ENCODE measurements at regions not wholly inside any gene's neighbourhood (a gene's known extent, or its start where the extent isn't known, plus 50 kb on each side); places are given as distances from the start of the nearest gene placed in this dataset.

DNA sequence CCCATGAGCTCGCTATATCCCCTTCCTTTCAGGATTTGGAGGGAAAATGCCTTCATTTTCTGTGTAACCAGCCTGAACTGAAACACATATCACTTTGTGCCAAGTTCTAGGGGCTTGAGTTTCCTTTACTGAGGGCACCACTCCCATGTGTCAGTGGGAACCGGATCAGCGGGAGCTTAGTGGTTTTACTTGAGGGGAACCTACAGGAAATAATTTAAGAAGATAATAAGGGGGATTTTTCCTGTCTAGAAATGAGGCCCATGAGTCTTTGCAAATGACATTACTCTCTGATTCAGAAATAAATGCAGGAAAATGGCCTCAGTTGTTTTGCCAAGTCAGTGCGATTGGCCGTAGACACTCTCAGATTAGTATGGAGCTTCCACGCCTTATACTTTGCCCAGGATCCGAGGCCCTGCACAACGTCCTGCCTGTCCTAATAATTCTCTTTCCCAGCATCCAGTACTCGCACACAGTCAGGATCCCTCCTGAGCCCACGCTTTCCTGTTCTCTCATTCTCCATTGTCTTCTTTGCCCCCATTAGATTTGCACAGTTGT is 86.4 kb upstream of the LYZL1 start:
- no peak overlapping the region for H2AFZ ChIP-seq (ENCODE audit: low read depth, low read length, poor library complexity, severe bottlenecking)
- no peaks in the 10 kb centered on the region for H3K36me3 ChIP-seq (ENCODE audit: control insufficient read depth in 1 of 2, insufficient read depth in 2 of 2, low read length in 2 of 2)
- H3K4me3 ChIP-seq (replicated peaks in 1 of 2; ENCODE audit: low read depth in 1 of 2, low read length in 2 of 2), result no peak overlapping the region
- H3K4me2 ChIP-seq (ENCODE audit: low read length), result no peak overlapping the region
- no peak for DNase-seq (ENCODE audit: low read depth, low spot score)
- TF ChIP-seq JUND (IDR thresholded peaks at IDR 0.05), result no peak
- ChIA-PET CTCF (no interaction called here), RAD21 (ENCODE audit: low non-redundant PET in 1 of 2, low total read pairs in 2 of 2, uncharacterized antibody in 2 of 2, unreplicated experiment in 2 of 2) (no interaction called here), POLR2A (no interaction called here)
- no peaks in the 10 kb centered on the region for H4K20me1 ChIP-seq (ENCODE audit: insufficient read depth)
- no peak overlapping the region for H3K27ac ChIP-seq (ENCODE audit: low read depth, low read length)
- H3K4me1 ChIP-seq (ENCODE audit: control insufficient read depth in 1 of 2, insufficient read depth in 2 of 2, low read length in 2 of 2), result no peaks in the 10 kb centered on the region
- peaks cover 2% of the 10 kb centered on the region; the same call in 1 of the 2 replicates for H3K27me3 ChIP-seq (ENCODE audit: insufficient read depth, low read length)
- ATAC-seq, result no peak
- no peak overlapping the region for H3K9ac ChIP-seq (ENCODE audit: low read length)
- no peaks in the 10 kb centered on the region for H3K9me3 ChIP-seq (ENCODE audit: control insufficient read depth in 1 of 2, insufficient read depth in 1 of 2, low read depth in 1 of 2, low read length in 2 of 2)
- no peaks in the 10 kb centered on the region for H3K79me2 ChIP-seq (ENCODE audit: insufficient read depth, low read length)
- no peaks in the 10 kb centered on the region for H3K9me2 ChIP-seq (ENCODE audit: insufficient read depth)
- no TSS peak for BruUV-seq (replicated peaks)
- intact Hi-C loops (cut with micrococcal nuclease), result no loop called here

- ChIA-PET POLR2A (no interaction called here), CTCF (no interaction called here), RAD21 (ENCODE audit: low non-redundant PET in 1 of 2, low total read pairs in 2 of 2, uncharacterized antibody in 2 of 2, unreplicated experiment in 2 of 2) (no interaction called here)
- no TSS peak for BruUV-seq (replicated peaks)
- Histone ChIP-seq H3K79me2 (ENCODE audit: insufficient read depth, low read length) (no peaks in the 10 kb centered on the region), H3K9me3 (ENCODE audit: control insufficient read depth in 1 of 2, insufficient read depth in 1 of 2, low read depth in 1 of 2, low read length in 2 of 2) (no peaks in the 10 kb centered on the region), H3K27ac (ENCODE audit: low read depth, low read length) (no peak overlapping the region), H3K4me2 (ENCODE audit: low read length) (no peak overlapping the region), H3K9ac (ENCODE audit: low read length) (no peak overlapping the region), H4K20me1 (ENCODE audit: insufficient read depth) (no peaks in the 10 kb centered on the region), H3K4me3 (replicated peaks in 1 of 2; ENCODE audit: low read depth in 1 of 2, low read length in 2 of 2) (no peak overlapping the region), H3K36me3 (ENCODE audit: control insufficient read depth in 1 of 2, insufficient read depth in 2 of 2, low read length in 2 of 2) (no peaks in the 10 kb centered on the region), H3K27me3 (ENCODE audit: insufficient read depth, low read length) (no peaks in the 10 kb centered on the region; the same call in 1 of the 2 replicates), H3K9me2 (ENCODE audit: insufficient read depth) (no peaks in the 10 kb centered on the region), H2AFZ (ENCODE audit: low read depth, low read length, poor library complexity, severe bottlenecking) (no peak overlapping the region), H3K4me1 (ENCODE audit: control insufficient read depth in 1 of 2, insufficient read depth in 2 of 2, low read length in 2 of 2) (no peaks in the 10 kb centered on the region)
- DNase-seq (ENCODE audit: low read depth, low spot score), result no peak
- no peak for ATAC-seq
- intact Hi-C loops (cut with micrococcal nuclease), result no loop called here
- TF ChIP-seq, protein P1, sequence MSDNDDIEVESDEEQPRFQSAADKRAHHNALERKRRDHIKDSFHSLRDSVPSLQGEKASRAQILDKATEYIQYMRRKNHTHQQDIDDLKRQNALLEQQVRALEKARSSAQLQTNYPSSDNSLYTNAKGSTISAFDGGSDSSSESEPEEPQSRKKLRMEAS (IDR thresholded peaks at IDR 0.05), result no peak
- TF ChIP-seq SP1 (IDR thresholded peaks at IDR 0.05; ENCODE audit: low read depth) (no peak), ATF3 (IDR thresholded peaks at IDR 0.05) (no peak), SRF (IDR thresholded peaks at IDR 0.05; ENCODE audit: low read depth) (no peak), TCF7L2 (IDR thresholded peaks at IDR 0.05; ENCODE audit: borderline replicate concordance, extremely low read depth, insufficient read depth, insufficient read length) (no peak), POLR2A (IDR thresholded peaks at IDR 0.05; ENCODE audit: borderline replicate concordance, extremely low read depth, insufficient read depth, insufficient read length) (no peak), RAD21 (IDR thresholded peaks at IDR 0.05; ENCODE audit: low read depth) (no peak), CBX3 (IDR thresholded peaks at IDR 0.05; ENCODE audit: low read depth) (no peak), EGR1 (IDR thresholded peaks at IDR 0.05; ENCODE audit: low read depth) (no peak)
- TF ChIP-seq, protein P2, sequence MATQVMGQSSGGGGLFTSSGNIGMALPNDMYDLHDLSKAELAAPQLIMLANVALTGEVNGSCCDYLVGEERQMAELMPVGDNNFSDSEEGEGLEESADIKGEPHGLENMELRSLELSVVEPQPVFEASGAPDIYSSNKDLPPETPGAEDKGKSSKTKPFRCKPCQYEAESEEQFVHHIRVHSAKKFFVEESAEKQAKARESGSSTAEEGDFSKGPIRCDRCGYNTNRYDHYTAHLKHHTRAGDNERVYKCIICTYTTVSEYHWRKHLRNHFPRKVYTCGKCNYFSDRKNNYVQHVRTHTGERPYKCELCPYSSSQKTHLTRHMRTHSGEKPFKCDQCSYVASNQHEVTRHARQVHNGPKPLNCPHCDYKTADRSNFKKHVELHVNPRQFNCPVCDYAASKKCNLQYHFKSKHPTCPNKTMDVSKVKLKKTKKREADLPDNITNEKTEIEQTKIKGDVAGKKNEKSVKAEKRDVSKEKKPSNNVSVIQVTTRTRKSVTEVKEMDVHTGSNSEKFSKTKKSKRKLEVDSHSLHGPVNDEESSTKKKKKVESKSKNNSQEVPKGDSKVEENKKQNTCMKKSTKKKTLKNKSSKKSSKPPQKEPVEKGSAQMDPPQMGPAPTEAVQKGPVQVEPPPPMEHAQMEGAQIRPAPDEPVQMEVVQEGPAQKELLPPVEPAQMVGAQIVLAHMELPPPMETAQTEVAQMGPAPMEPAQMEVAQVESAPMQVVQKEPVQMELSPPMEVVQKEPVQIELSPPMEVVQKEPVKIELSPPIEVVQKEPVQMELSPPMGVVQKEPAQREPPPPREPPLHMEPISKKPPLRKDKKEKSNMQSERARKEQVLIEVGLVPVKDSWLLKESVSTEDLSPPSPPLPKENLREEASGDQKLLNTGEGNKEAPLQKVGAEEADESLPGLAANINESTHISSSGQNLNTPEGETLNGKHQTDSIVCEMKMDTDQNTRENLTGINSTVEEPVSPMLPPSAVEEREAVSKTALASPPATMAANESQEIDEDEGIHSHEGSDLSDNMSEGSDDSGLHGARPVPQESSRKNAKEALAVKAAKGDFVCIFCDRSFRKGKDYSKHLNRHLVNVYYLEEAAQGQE (IDR thresholded peaks at IDR 0.05; ENCODE audit: low read depth), result no peak
- TF ChIP-seq, protein P3, sequence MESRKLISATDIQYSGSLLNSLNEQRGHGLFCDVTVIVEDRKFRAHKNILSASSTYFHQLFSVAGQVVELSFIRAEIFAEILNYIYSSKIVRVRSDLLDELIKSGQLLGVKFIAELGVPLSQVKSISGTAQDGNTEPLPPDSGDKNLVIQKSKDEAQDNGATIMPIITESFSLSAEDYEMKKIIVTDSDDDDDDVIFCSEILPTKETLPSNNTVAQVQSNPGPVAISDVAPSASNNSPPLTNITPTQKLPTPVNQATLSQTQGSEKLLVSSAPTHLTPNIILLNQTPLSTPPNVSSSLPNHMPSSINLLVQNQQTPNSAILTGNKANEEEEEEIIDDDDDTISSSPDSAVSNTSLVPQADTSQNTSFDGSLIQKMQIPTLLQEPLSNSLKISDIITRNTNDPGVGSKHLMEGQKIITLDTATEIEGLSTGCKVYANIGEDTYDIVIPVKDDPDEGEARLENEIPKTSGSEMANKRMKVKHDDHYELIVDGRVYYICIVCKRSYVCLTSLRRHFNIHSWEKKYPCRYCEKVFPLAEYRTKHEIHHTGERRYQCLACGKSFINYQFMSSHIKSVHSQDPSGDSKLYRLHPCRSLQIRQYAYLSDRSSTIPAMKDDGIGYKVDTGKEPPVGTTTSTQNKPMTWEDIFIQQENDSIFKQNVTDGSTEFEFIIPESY (IDR thresholded peaks at IDR 0.05; ENCODE audit: extremely low read depth, insufficient replicate concordance, low read length), result no peak
- TF ChIP-seq, protein P4, sequence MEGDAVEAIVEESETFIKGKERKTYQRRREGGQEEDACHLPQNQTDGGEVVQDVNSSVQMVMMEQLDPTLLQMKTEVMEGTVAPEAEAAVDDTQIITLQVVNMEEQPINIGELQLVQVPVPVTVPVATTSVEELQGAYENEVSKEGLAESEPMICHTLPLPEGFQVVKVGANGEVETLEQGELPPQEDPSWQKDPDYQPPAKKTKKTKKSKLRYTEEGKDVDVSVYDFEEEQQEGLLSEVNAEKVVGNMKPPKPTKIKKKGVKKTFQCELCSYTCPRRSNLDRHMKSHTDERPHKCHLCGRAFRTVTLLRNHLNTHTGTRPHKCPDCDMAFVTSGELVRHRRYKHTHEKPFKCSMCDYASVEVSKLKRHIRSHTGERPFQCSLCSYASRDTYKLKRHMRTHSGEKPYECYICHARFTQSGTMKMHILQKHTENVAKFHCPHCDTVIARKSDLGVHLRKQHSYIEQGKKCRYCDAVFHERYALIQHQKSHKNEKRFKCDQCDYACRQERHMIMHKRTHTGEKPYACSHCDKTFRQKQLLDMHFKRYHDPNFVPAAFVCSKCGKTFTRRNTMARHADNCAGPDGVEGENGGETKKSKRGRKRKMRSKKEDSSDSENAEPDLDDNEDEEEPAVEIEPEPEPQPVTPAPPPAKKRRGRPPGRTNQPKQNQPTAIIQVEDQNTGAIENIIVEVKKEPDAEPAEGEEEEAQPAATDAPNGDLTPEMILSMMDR (IDR thresholded peaks at IDR 0.05 in 2 of 3, conservative IDR thresholded peaks at IDR 0.05 in 1 of 3; ENCODE audit: borderline replicate concordance in 1 of 3, insufficient read depth in 1 of 3, low read depth in 2 of 3, low read length in 2 of 3), result no peak
These were observed 85.4 kb upstream of the LYZL1 start for GRCh38 chr10:29203432-29203831.

Measured in HCT116 (cell line).